IMR-90 (cell line): ENCODE measurements at regions not wholly inside any gene's neighbourhood (a gene's known extent, or its start where the extent isn't known, plus 50 kb on each side); places are given as distances from the start of the nearest gene placed in this dataset.

ENCODE experiments used
- ATAC-seq: fragments of 200-7000 bp; cut with Tn5 transposase; 2 replicates; pipeline ENCODE4 v1.9.1; 2020; ENCODE audit warnings: low read depth, mild to moderate bottlenecking, moderate library complexity
- BruUV-seq: library from RNA; stranded (reverse); fragments of 400-500 nt; replicated peaks from 2 replicates; lab custom pipeline; 2021; lab: Mats Ljungman, UMichigan
- CTCF ChIA-PET: fragments of 300-600 bp; formaldehyde crosslinking; extraction: SDS; loops from one replicate; lab custom pipeline; 2021; ENCODE audit warnings: antibody characterized with exemption; lab: Yijun Ruan, JAX
- POLR2A ChIA-PET: fragments of 300-600 bp; sonication (Branson Sonifier 250); formaldehyde crosslinking; loops from one replicate; lab custom pipeline; 2022; ENCODE audit warnings: antibody characterized with exemption; ENCODE audit not compliant: unreplicated experiment; lab: Charles Lee
- DNase-seq: peaks from one replicate; pipeline ENCODE4 v3.0.0; 2013
- H2AFZ ChIP-seq: replicated peaks from 2 replicates; pipeline ENCODE3; 2013; ENCODE audit warnings: low read length, mild to moderate bottlenecking; ENCODE audit not compliant: poor library complexity
- H2AK5ac ChIP-seq: 2 replicates; pipeline ENCODE4 v1.6.1; 2013; ENCODE audit warnings: low read depth, low read length, inconsistent platforms
- H2AK9ac ChIP-seq: replicated peaks from 2 replicates; pipeline ENCODE3; 2013; ENCODE audit warnings: mild to moderate bottlenecking, low read depth, low read length, moderate library complexity; ENCODE audit not compliant: poor library complexity
- H2BK120ac ChIP-seq: 2 replicates; pipeline ENCODE4 v1.6.1; 2013; ENCODE audit warnings: low read depth, low read length, inconsistent platforms
- H2BK15ac ChIP-seq: 3 replicates; pipeline ENCODE4 v1.6.1; 2013; ENCODE audit warnings: low read depth, low read length, inconsistent platforms
- H2BK20ac ChIP-seq: 2 replicates; pipeline ENCODE4 v1.6.1; 2013; ENCODE audit warnings: low read depth, mild to moderate bottlenecking, inconsistent platforms, low read length, moderate library complexity
- H2BK5ac ChIP-seq: 2 replicates; pipeline ENCODE4 v1.6.1; 2013; ENCODE audit warnings: mild to moderate bottlenecking, low read depth, low read length, inconsistent platforms; ENCODE audit not compliant: poor library complexity, severe bottlenecking
- H3K14ac ChIP-seq: replicated peaks from 2 replicates; pipeline ENCODE4 v1.6.1; 2013; ENCODE audit warnings: low read depth, low read length, inconsistent platforms
- H3K18ac ChIP-seq: 2 replicates; pipeline ENCODE4 v1.6.1; 2013; ENCODE audit warnings: low read depth, low read length, control low read depth
- H3K23ac ChIP-seq: 2 replicates; pipeline ENCODE4 v1.6.1; 2013; ENCODE audit warnings: low read depth, low read length, inconsistent platforms
- H3K27ac ChIP-seq: 2 replicates; pipeline ENCODE4 v1.5.1; 2013; ENCODE audit warnings: mild to moderate bottlenecking, control low read depth, low read length; ENCODE audit not compliant: insufficient read depth
- H3K27me3 ChIP-seq: 2 replicates; pipeline ENCODE4 v1.6.1; 2013; ENCODE audit warnings: low read length; ENCODE audit not compliant: control insufficient read depth, insufficient read depth
- H3K36me3 ChIP-seq: 2 replicates; pipeline ENCODE4 v1.6.1; 2013; ENCODE audit warnings: low read length, mixed read lengths; ENCODE audit not compliant: control insufficient read depth, insufficient read depth
- H3K4ac ChIP-seq: 2 replicates; pipeline ENCODE4 v1.6.1; 2013; ENCODE audit warnings: low read depth, low read length, inconsistent platforms
- H3K4me1 ChIP-seq: 2 replicates; pipeline ENCODE4 v1.6.1; 2013; ENCODE audit warnings: low read length, mixed read lengths; ENCODE audit not compliant: control insufficient read depth, insufficient read depth
- H3K4me2 ChIP-seq: 2 replicates; pipeline ENCODE4 v1.6.1; 2013; ENCODE audit warnings: low read depth, mild to moderate bottlenecking, control low read depth, low read length, moderate library complexity
- H3K4me3 ChIP-seq: 2 replicates; pipeline ENCODE4 v1.5.1; 2013; ENCODE audit warnings: low read depth, mild to moderate bottlenecking, control low read depth, low read length, moderate library complexity; ENCODE audit not compliant: insufficient read depth
- H3K56ac ChIP-seq: 2 replicates; pipeline ENCODE4 v1.6.1; 2013; ENCODE audit warnings: low read length, inconsistent platforms; ENCODE audit not compliant: insufficient read depth; ENCODE audit errors: extremely low read depth
- H3K79me1 ChIP-seq, 2 experiments: 2 replicates each; pipeline ENCODE4 v1.6.1; 2013; ENCODE audit warnings: low read length in 2 of 2, inconsistent platforms in 1 of 2, low read depth in 1 of 2
- H3K9ac ChIP-seq: 2 replicates; pipeline ENCODE4 v1.6.1; 2013; ENCODE audit warnings: low read depth, low read length, control low read depth
- H3K9me1 ChIP-seq: 2 replicates; pipeline ENCODE4 v1.6.1; 2013; ENCODE audit warnings: low read length, inconsistent platforms; ENCODE audit not compliant: insufficient read depth
- H3K9me3 ChIP-seq: 2 replicates; pipeline ENCODE4 v1.6.1; 2013; ENCODE audit warnings: low read length; ENCODE audit not compliant: control insufficient read depth, insufficient read depth
- H4K20me1 ChIP-seq: 2 replicates; pipeline ENCODE4 v1.6.1; 2013; ENCODE audit warnings: low read length, inconsistent platforms; ENCODE audit not compliant: insufficient read depth
- H4K5ac ChIP-seq: 2 replicates; pipeline ENCODE4 v1.6.1; 2013; ENCODE audit warnings: mild to moderate bottlenecking, low read depth, low read length, control low read depth
- H4K8ac ChIP-seq, 2 experiments: 2 replicates each; pipeline ENCODE4 v1.6.1; 2013; ENCODE audit warnings: low read depth in 2 of 2, low read length in 2 of 2, control low read depth in 1 of 2, inconsistent platforms in 1 of 2
- H4K91ac ChIP-seq: 2 replicates; pipeline ENCODE4 v1.6.1; 2013; ENCODE audit warnings: low read depth, low read length, inconsistent platforms; ENCODE audit not compliant: insufficient read depth
- CHD1 ChIP-seq: IDR thresholded peaks from 2 replicates; pipeline ENCODE4 v1.6.1; 2012; ENCODE audit warnings: low read depth, low read length, improper control_type of control experiment
- MXI1 ChIP-seq: IDR thresholded peaks from 2 replicates; pipeline ENCODE4 v1.6.1; 2012; ENCODE audit warnings: low read depth, mild to moderate bottlenecking, low read length, moderate library complexity, borderline replicate concordance
- POLR2A ChIP-seq: IDR thresholded peaks from 2 replicates; pipeline ENCODE4 v1.6.1; 2012; ENCODE audit warnings: mild to moderate bottlenecking, low read depth, low read length
- RCOR1 ChIP-seq: IDR thresholded peaks from 2 replicates; pipeline ENCODE4 v1.6.1; 2012; ENCODE audit warnings: mild to moderate bottlenecking, low read length, improper control_type of control experiment; ENCODE audit not compliant: insufficient replicate concordance
- WGBS, 2 experiments: methylation state at CpG; one replicate each; pipeline versions ENCODE4 v1.1.5 to v1.1.7; 2013; ENCODE audit warnings: missing lambda C conversion rate in 2 of 2; ENCODE audit not compliant: insufficient read length in 1 of 2; ENCODE audit errors: extremely low coverage in 2 of 2; 5-methylcytosine and 5-hydroxymethylcytosine counted together
- dilution Hi-C: fragments of 300-500 bp; cut with HindIII; formaldehyde crosslinking; loops from one replicate; pipeline ENCODE4 v1.14.3; 2018; ENCODE audit warnings: low sequenced_read_pairs; ENCODE audit not compliant: unreplicated experiment
- in situ Hi-C: fragments of 300-500 bp; cut with MboI; formaldehyde crosslinking; loops from 3 replicates; pipeline ENCODE4 v1.14.3; 2019; ENCODE audit warnings: low sequenced_read_pairs, inconsistent platforms, mixed read lengths
- intact Hi-C: fragments of 100-400 bp; cut with micrococcal nuclease; formaldehyde crosslinking; loops from 2 replicates; pipeline ENCODE4 v1.10.0; 2022

GRCh38 chr13:74741732-74742131 lies 607.5 kb upstream of the KLF12 start:
- H2AK9ac ChIP-seq: no peak overlapping the region
- BruUV-seq: no TSS peak
- H2BK15ac ChIP-seq: no peak overlapping the region
- H3K79me1 ChIP-seq: no peaks in the 10 kb centered on the region
- H2AK5ac ChIP-seq: no peak overlapping the region
- 0 out of 2 replicates have a peak, but pooled peaks cover 2% of the 10 kb centered on the region for H3K27me3 ChIP-seq
- no peak overlapping the region for H4K8ac ChIP-seq
- H3K36me3 ChIP-seq: no peaks in the 10 kb centered on the region
- ATAC-seq: no peak
- no peak overlapping the region for H3K4ac ChIP-seq
- no peak overlapping the region for H3K14ac ChIP-seq
- H4K5ac ChIP-seq: no peak overlapping the region
- intact Hi-C loops (no loop called here), dilution Hi-C loops (no loop called here), in situ Hi-C loops (no loop called here)
- TF ChIP-seq MXI1: no peak
- TF ChIP-seq CHD1: no peak
- TF ChIP-seq POLR2A: no peak
- TF ChIP-seq RCOR1: no peak
- WGBS, 2 experiments: 81% methylated on average over 2 of the region's 3 CpGs; no CpG with 5 or more reads in 1 of the 2 experiments
- H3K9me3 ChIP-seq: no peaks in the 10 kb centered on the region
- H3K4me3 ChIP-seq: no peak overlapping the region
- no peak overlapping the region for H3K4me2 ChIP-seq
- POLR2A ChIA-PET: no interaction called here
- no peak overlapping the region for H4K91ac ChIP-seq
- DNase-seq: no peak
- no peak overlapping the region for H2AFZ ChIP-seq
- H3K23ac ChIP-seq: no peak overlapping the region
- H3K9ac ChIP-seq: no peak overlapping the region
- H2BK20ac ChIP-seq: no peak overlapping the region
- no peak overlapping the region for H3K18ac ChIP-seq
- no peak overlapping the region for H2BK120ac ChIP-seq
- no peaks in the 10 kb centered on the region for H4K20me1 ChIP-seq
- no peaks in the 10 kb centered on the region for H3K9me1 ChIP-seq
- H3K27ac ChIP-seq: no peak overlapping the region
- H2BK5ac ChIP-seq: no peak overlapping the region
- CTCF ChIA-PET: no interaction called here
- no peaks in the 10 kb centered on the region for H3K4me1 ChIP-seq
- H3K56ac ChIP-seq: no peak overlapping the region
